Panc1 (cell line): ENCODE measurements at regions not wholly inside any gene's neighbourhood (a gene's known extent, or its start where the extent isn't known, plus 50 kb on each side); places are given as distances from the start of the nearest gene placed in this dataset.

Experiments
- TF ChIP-seq, protein P1 (sequence below), 2 experiments: IDR thresholded peaks; 2 replicates each; pipeline ENCODE4 v1.6.1; 2011 to 2012; ENCODE audit warnings: low read depth in 2 of 2, control low read depth in 1 of 2, low read length in 1 of 2, mild to moderate bottlenecking in 1 of 2, moderate library complexity in 1 of 2; ENCODE audit not compliant: insufficient read depth in 1 of 2
- TF ChIP-seq, protein P2 (sequence below): fragments of 450-650 bp; IDR thresholded peaks from 2 replicates; pipeline ENCODE4 v1.5.1; 2017; ENCODE audit warnings: mild to moderate bottlenecking

DNA sequence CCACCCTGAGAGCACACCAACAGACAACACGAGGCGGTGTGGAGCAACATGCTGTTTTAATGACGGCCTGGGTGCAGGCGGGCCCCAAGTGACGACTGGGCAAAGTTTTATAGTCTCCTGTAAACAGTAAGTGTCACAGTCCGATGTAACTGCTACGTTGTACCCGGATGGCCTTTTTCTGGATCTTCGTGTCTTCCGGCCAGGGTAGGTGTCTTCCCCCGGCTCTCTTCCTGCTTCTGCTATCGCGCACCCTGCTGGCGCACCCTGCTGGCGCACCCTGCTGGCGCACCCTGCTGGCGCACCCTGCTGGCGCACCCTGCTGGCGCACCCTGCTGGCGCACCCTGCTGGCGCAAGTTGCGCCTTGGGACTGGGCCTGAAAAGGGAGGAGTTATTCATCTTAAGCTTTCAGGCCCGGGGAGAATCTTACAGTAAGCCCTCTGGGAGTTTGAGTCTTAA, 143.0 kb upstream of the TARS1 start:
- TF ChIP-seq, protein P1, sequence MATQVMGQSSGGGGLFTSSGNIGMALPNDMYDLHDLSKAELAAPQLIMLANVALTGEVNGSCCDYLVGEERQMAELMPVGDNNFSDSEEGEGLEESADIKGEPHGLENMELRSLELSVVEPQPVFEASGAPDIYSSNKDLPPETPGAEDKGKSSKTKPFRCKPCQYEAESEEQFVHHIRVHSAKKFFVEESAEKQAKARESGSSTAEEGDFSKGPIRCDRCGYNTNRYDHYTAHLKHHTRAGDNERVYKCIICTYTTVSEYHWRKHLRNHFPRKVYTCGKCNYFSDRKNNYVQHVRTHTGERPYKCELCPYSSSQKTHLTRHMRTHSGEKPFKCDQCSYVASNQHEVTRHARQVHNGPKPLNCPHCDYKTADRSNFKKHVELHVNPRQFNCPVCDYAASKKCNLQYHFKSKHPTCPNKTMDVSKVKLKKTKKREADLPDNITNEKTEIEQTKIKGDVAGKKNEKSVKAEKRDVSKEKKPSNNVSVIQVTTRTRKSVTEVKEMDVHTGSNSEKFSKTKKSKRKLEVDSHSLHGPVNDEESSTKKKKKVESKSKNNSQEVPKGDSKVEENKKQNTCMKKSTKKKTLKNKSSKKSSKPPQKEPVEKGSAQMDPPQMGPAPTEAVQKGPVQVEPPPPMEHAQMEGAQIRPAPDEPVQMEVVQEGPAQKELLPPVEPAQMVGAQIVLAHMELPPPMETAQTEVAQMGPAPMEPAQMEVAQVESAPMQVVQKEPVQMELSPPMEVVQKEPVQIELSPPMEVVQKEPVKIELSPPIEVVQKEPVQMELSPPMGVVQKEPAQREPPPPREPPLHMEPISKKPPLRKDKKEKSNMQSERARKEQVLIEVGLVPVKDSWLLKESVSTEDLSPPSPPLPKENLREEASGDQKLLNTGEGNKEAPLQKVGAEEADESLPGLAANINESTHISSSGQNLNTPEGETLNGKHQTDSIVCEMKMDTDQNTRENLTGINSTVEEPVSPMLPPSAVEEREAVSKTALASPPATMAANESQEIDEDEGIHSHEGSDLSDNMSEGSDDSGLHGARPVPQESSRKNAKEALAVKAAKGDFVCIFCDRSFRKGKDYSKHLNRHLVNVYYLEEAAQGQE (IDR thresholded peaks at IDR 0.05; ENCODE audit: insufficient read depth in 1 of 2, low read depth in 2 of 2, low read length in 1 of 2) = no peak
- TF ChIP-seq, protein P2, sequence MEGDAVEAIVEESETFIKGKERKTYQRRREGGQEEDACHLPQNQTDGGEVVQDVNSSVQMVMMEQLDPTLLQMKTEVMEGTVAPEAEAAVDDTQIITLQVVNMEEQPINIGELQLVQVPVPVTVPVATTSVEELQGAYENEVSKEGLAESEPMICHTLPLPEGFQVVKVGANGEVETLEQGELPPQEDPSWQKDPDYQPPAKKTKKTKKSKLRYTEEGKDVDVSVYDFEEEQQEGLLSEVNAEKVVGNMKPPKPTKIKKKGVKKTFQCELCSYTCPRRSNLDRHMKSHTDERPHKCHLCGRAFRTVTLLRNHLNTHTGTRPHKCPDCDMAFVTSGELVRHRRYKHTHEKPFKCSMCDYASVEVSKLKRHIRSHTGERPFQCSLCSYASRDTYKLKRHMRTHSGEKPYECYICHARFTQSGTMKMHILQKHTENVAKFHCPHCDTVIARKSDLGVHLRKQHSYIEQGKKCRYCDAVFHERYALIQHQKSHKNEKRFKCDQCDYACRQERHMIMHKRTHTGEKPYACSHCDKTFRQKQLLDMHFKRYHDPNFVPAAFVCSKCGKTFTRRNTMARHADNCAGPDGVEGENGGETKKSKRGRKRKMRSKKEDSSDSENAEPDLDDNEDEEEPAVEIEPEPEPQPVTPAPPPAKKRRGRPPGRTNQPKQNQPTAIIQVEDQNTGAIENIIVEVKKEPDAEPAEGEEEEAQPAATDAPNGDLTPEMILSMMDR = peak; percentile 71
